GM12864 (cell line): ENCODE measurements at regions not wholly inside any gene's neighbourhood (a gene's known extent, or its start where the extent isn't known, plus 50 kb on each side); places are given as distances from the start of the nearest gene placed in this dataset.
A peak's percentile ranks its signal among the peaks of the same experiment; 100 is the strongest.

Experiments used
- DNase-seq: peaks from one replicate; pipeline ENCODE4 v3.0.0-alpha.2; 2011; ENCODE audit warnings: low read depth
- H3K4me3 ChIP-seq: 2 replicates; pipeline ENCODE4 v1.5.1; 2011; ENCODE audit warnings: mild to moderate bottlenecking, low read depth, low read length, control low read depth
- CTCF ChIP-seq: IDR thresholded peaks from 2 replicates; pipeline ENCODE4 v1.5.1; 2011; ENCODE audit warnings: low read depth, mild to moderate bottlenecking, moderate library complexity, low read length, control low read depth, inconsistent platforms; ENCODE audit errors: missing control alignments

- DNase-seq = no peak
- TF ChIP-seq CTCF = no peak
- no peak overlapping the region for H3K4me3 ChIP-seq
Observed at GRCh38 chr3:102053375-102053989, 204.2 kb downstream of the NFKBIZ start.

GRCh38 chr3:102054543-102055080, 205.3 kb downstream of the NFKBIZ start:
- H3K4me3 ChIP-seq = no peak overlapping the region
- TF ChIP-seq CTCF = no peak
- DNase-seq = no peak

GRCh38 chr3:102057781-102058421, 208.6 kb downstream of the NFKBIZ start:
- peak; percentile 93 for DNase-seq
- no peak for TF ChIP-seq CTCF
- no peak overlapping the region for H3K4me3 ChIP-seq

- TF ChIP-seq CTCF = no peak
- peak; percentile 74 for DNase-seq
- H3K4me3 ChIP-seq = no peak overlapping the region
Observed at GRCh38 chr3:102059145-102059943, 210.0 kb downstream of the NFKBIZ start.

GRCh38 chr3:102060814-102061213, 211.5 kb downstream of the NFKBIZ start:
- no peak for DNase-seq
- no peak overlapping the region for H3K4me3 ChIP-seq
- TF ChIP-seq CTCF = no peak

GRCh38 chr3:102063572-102063971, 214.3 kb downstream of the NFKBIZ start:
- TF ChIP-seq CTCF = no peak
- DNase-seq = no peak

More at GRCh38 chr3:102063572-102063971, 214.3 kb downstream of the NFKBIZ start:
- H3K4me3 ChIP-seq = no peak overlapping the region
